GM12891 (cell line): ENCODE measurements at regions not wholly inside any gene's neighbourhood (a gene's known extent, or its start where the extent isn't known, plus 50 kb on each side); places are given as distances from the start of the nearest gene placed in this dataset.

Experiments
- POLR2A ChIP-seq: IDR thresholded peaks from 2 replicates; pipeline ENCODE4 v1.6.1; 2011; ENCODE audit warnings: low read depth, low read length, control low read depth
- POLR2AphosphoS5 ChIP-seq: IDR thresholded peaks from 2 replicates; pipeline ENCODE4 v1.6.1; 2011; ENCODE audit warnings: low read depth, low read length, control low read depth
- TAF1 ChIP-seq: IDR thresholded peaks from 2 replicates; pipeline ENCODE4 v1.6.1; 2011; ENCODE audit warnings: low read depth, low read length, control low read depth

- TF ChIP-seq POLR2A (no peak), TAF1 (no peak), POLR2AphosphoS5 (no peak)
Observed at GRCh38 chr2:37581433-37581832, 90.0 kb downstream of the CDC42EP3 start.
